Neuronal stem cell (in vitro differentiated cells): ENCODE measurements at regions not wholly inside any gene's neighbourhood (a gene's known extent, or its start where the extent isn't known, plus 50 kb on each side); places are given as distances from the start of the nearest gene placed in this dataset.

ENCODE experiments used
- DNase-seq: peaks from one replicate; pipeline ENCODE4 v3.0.0-alpha.2; 2013; ENCODE audit warnings: low spot score
- H2AFZ ChIP-seq: one replicate; pipeline ENCODE4 v1.6.1; 2013; ENCODE audit warnings: mild to moderate bottlenecking, low read length, inconsistent platforms
- H2AK5ac ChIP-seq: 2 replicates; pipeline ENCODE4 v1.6.1; 2013; ENCODE audit warnings: low read depth, mild to moderate bottlenecking, inconsistent platforms, low read length, moderate library complexity, mixed read lengths
- H2BK120ac ChIP-seq: 2 replicates; pipeline ENCODE4 v1.6.1; 2013; ENCODE audit warnings: low read depth, mild to moderate bottlenecking, inconsistent platforms, low read length, moderate library complexity, mixed read lengths
- H2BK12ac ChIP-seq: one replicate; pipeline ENCODE4 v1.6.1; 2013; ENCODE audit warnings: low read length, inconsistent platforms
- H2BK15ac ChIP-seq: 2 replicates; pipeline ENCODE4 v1.6.1; 2013; ENCODE audit warnings: mild to moderate bottlenecking, low read length, inconsistent platforms, mixed read lengths
- H2BK5ac ChIP-seq: one replicate; pipeline ENCODE4 v1.6.1; 2013; ENCODE audit warnings: inconsistent platforms, mild to moderate bottlenecking, low read length, moderate library complexity
- H3K14ac ChIP-seq: one replicate; pipeline ENCODE4 v1.6.1; 2013; ENCODE audit warnings: low read length, inconsistent platforms
- H3K18ac ChIP-seq: 2 replicates; pipeline ENCODE4 v1.6.1; 2013; ENCODE audit warnings: low read length, inconsistent platforms
- H3K23ac ChIP-seq: 2 replicates; pipeline ENCODE4 v1.6.1; 2013; ENCODE audit warnings: low read depth, mild to moderate bottlenecking, mixed read lengths, low read length, inconsistent platforms; ENCODE audit not compliant: poor library complexity
- H3K27ac ChIP-seq: replicated peaks from 3 replicates; pipeline ENCODE4 v1.5.1; 2013; ENCODE audit warnings: low read length, inconsistent platforms
- H3K27me3 ChIP-seq, 3 experiments: 2 replicates each; pipeline ENCODE4 v1.6.1; 2013; ENCODE audit warnings: low read length in 3 of 3, mild to moderate bottlenecking in 2 of 3, inconsistent platforms in 1 of 3, low read depth in 1 of 3, mixed read lengths in 1 of 3, moderate library complexity in 1 of 3; ENCODE audit not compliant: control insufficient read depth in 3 of 3, insufficient read depth in 3 of 3
- H3K36me3 ChIP-seq, 2 donors: replicated peaks in 1 of 2; 2 replicates each; pipeline ENCODE4 v1.6.1; 2013; ENCODE audit warnings: low read length in 2 of 2; ENCODE audit not compliant: control insufficient read depth in 2 of 2, insufficient read depth in 2 of 2
- H3K4ac ChIP-seq: 2 replicates; pipeline ENCODE4 v1.6.1; 2013; ENCODE audit warnings: inconsistent platforms, mild to moderate bottlenecking, low read length, moderate library complexity
- H3K4me1 ChIP-seq, 2 donors: 1 replicate in 1 of 2; 2 replicates in 1 of 2; pipeline ENCODE4 v1.6.1; 2013; ENCODE audit warnings: low read length in 2 of 2, low read depth in 1 of 2; ENCODE audit not compliant: control insufficient read depth in 2 of 2, insufficient read depth in 1 of 2
- H3K4me2 ChIP-seq: one replicate; pipeline ENCODE4 v1.6.1; 2013; ENCODE audit warnings: mild to moderate bottlenecking, low read length, inconsistent platforms; ENCODE audit not compliant: insufficient read depth, poor library complexity, severe bottlenecking
- H3K4me3 ChIP-seq, 2 donors: 2 replicates each; pipeline ENCODE4 v1.5.1; 2013; ENCODE audit warnings: low read length in 2 of 2, mild to moderate bottlenecking in 2 of 2, inconsistent platforms in 1 of 2, moderate library complexity in 1 of 2
- H3K79me1 ChIP-seq: one replicate; pipeline ENCODE4 v1.6.1; 2013; ENCODE audit warnings: low read depth, mild to moderate bottlenecking, inconsistent platforms, low read length, moderate library complexity
- H3K9ac ChIP-seq: one replicate; pipeline ENCODE4 v1.6.1; 2013; ENCODE audit warnings: mild to moderate bottlenecking, low read depth, low read length, inconsistent platforms; ENCODE audit not compliant: poor library complexity
- H3K9me3 ChIP-seq, 2 donors: replicated peaks in 1 of 2; 2 replicates each; pipeline versions ENCODE3 to v1.6.1; 2013; ENCODE audit warnings: low read length in 2 of 2, mild to moderate bottlenecking in 2 of 2, inconsistent platforms in 1 of 2, low read depth in 1 of 2, mixed read lengths in 1 of 2, moderate library complexity in 1 of 2; ENCODE audit not compliant: control insufficient read depth in 2 of 2, insufficient read depth in 1 of 2
- H4K8ac ChIP-seq: one replicate; pipeline ENCODE4 v1.6.1; 2013; ENCODE audit warnings: low read depth, mild to moderate bottlenecking, inconsistent platforms, low read length, moderate library complexity
- H4K91ac ChIP-seq: one replicate; pipeline ENCODE4 v1.6.1; 2013; ENCODE audit warnings: low read length, low read depth, mild to moderate bottlenecking, inconsistent platforms; ENCODE audit not compliant: poor library complexity
- WGBS, 2 donors: extraction: QIAGEN DNeasy Blood & Tissue Kit; methylation state at CpG; one replicate each; pipeline ENCODE4 v1.1.7; 2013; ENCODE audit warnings: missing lambda C conversion rate in 2 of 2, mixed read lengths in 1 of 2; ENCODE audit not compliant: insufficient read length in 2 of 2, insufficient replicate concordance in 1 of 2; ENCODE audit errors: extremely low coverage in 2 of 2; 5-methylcytosine and 5-hydroxymethylcytosine counted together

DNA sequence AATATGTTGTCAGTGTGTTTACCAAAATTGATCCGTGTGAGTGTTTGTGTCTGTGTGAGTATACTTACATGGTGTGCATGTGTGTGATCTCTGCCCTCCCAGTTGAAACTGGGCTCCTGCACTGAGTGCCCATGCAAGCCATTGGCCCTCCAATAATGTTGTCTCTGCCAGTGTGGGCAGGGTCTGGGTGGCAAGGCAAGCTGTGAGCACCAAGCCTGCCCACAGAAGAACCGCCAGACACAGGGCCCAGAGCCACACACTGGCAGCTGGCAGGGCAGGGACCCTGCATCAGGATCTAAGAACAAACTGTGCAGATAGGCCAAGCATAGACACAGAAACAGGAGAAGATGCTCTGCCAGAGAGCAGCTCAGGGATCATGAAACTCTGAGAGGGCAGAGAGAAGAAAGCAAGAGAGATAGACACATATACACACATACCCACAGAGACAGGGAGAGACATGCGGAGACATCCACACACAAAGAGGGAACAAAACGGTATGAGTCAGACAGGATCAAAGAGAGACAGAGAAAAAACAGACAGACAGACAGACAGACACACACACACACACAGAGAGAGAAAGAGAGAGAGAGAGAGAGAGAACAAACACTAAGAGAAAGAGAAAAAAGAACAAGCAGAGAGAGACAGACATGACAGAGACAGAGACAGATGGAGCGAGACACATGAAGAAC lies 555.0 kb downstream of the MID1IP1 start:
- Histone ChIP-seq H2BK120ac (no peak overlapping the region), H3K14ac (no peak overlapping the region), H3K23ac (no peak overlapping the region), H4K91ac (no peak overlapping the region), H3K27ac (no peak overlapping the region), H2BK12ac (no peak overlapping the region), H3K18ac (no peak overlapping the region), H3K27me3 (peaks cover 0 to 3% (median 0%) of the 10 kb centered on the region in 3 experiments), H4K8ac (no peak overlapping the region), H2AK5ac (no peak overlapping the region), H3K4ac (no peak overlapping the region), H3K36me3 (no peaks in the 10 kb centered on the region), H2AFZ (no peak overlapping the region), H3K9ac (no peak overlapping the region), H2BK15ac (no peak overlapping the region), H3K4me3 (no peak overlapping the region), H3K4me1 (no peaks in the 10 kb centered on the region), H3K4me2 (no peak overlapping the region), H3K9me3 (no peaks in the 10 kb centered on the region), H3K79me1 (no peaks in the 10 kb centered on the region), H2BK5ac (no peak overlapping the region)
- WGBS, 2 donors, result no CpG with 5 or more reads among the region's 5 CpGs
- no peak for DNase-seq

- no peak overlapping the region for H3K4me2 ChIP-seq
- no peak overlapping the region for H3K14ac ChIP-seq
- no peak overlapping the region for H2BK120ac ChIP-seq
- H3K4me3 ChIP-seq, result no peak overlapping the region
- no peaks in the 10 kb centered on the region for H3K36me3 ChIP-seq
- no peak for DNase-seq
- H2BK12ac ChIP-seq, result no peak overlapping the region
- no CpG with 5 or more reads among the region's 1 CpG for WGBS, 2 donors
- no peak overlapping the region for H3K23ac ChIP-seq
- no peak overlapping the region for H4K8ac ChIP-seq
- H3K4me1 ChIP-seq, result no peaks in the 10 kb centered on the region
- H2AFZ ChIP-seq, result no peak overlapping the region
- H3K18ac ChIP-seq, result no peak overlapping the region
- H2AK5ac ChIP-seq, result no peak overlapping the region
- H3K9ac ChIP-seq, result no peak overlapping the region
- peaks cover 0 to 7% (median 0%) of the 10 kb centered on the region in 3 experiments for H3K27me3 ChIP-seq
- H2BK15ac ChIP-seq, result no peak overlapping the region
- H3K4ac ChIP-seq, result no peak overlapping the region
- H3K79me1 ChIP-seq, result no peaks in the 10 kb centered on the region
- H3K27ac ChIP-seq, result no peak overlapping the region
- no peaks in the 10 kb centered on the region for H3K9me3 ChIP-seq
- no peak overlapping the region for H4K91ac ChIP-seq
- H2BK5ac ChIP-seq, result no peak overlapping the region
Measured at GRCh38 chrX:39360101-39360500, 558.8 kb downstream of the MID1IP1 start.

- no peak overlapping the region for H3K4me3 ChIP-seq
- no peak overlapping the region for H2BK15ac ChIP-seq
- no peak overlapping the region for H4K8ac ChIP-seq
- no peak overlapping the region for H3K27ac ChIP-seq
- H3K14ac ChIP-seq, result no peak overlapping the region
- no peaks in the 10 kb centered on the region for H3K36me3 ChIP-seq
- no peak overlapping the region for H3K18ac ChIP-seq
- no peak overlapping the region for H2BK120ac ChIP-seq
- no peaks in the 10 kb centered on the region for H3K79me1 ChIP-seq
- no peak overlapping the region for H2AK5ac ChIP-seq
- H3K4me2 ChIP-seq, result no peak overlapping the region
- no peaks in the 10 kb centered on the region for H3K9me3 ChIP-seq
- H2AFZ ChIP-seq, result no peak overlapping the region
- no peak overlapping the region for H3K9ac ChIP-seq
- no peak for DNase-seq
- no peaks in the 10 kb centered on the region for H3K4me1 ChIP-seq
- no peak overlapping the region for H2BK12ac ChIP-seq
- H2BK5ac ChIP-seq, result no peak overlapping the region
- H3K4ac ChIP-seq, result no peak overlapping the region
- no peak overlapping the region for H4K91ac ChIP-seq
- H3K23ac ChIP-seq, result no peak overlapping the region
- peaks cover 0 to 4% (median 0%) of the 10 kb centered on the region in 3 experiments for H3K27me3 ChIP-seq
Measured at GRCh38 chrX:39361736-39362135, 560.5 kb downstream of the MID1IP1 start.

- no peak for DNase-seq
- Histone ChIP-seq H2AFZ (no peak overlapping the region), H3K27ac (no peak overlapping the region), H3K14ac (no peak overlapping the region), H2BK120ac (no peak overlapping the region), H2AK5ac (no peak overlapping the region), H2BK12ac (no peak overlapping the region), H3K4ac (no peak overlapping the region), H4K8ac (no peak overlapping the region), H2BK5ac (no peak overlapping the region), H4K91ac (no peak overlapping the region), H3K9me3 (no peaks in the 10 kb centered on the region), H3K36me3 (no peaks in the 10 kb centered on the region), H2BK15ac (no peak overlapping the region), H3K9ac (no peak overlapping the region), H3K27me3 (peaks cover 0 to 9% (median 0%) of the 10 kb centered on the region in 3 experiments), H3K23ac (no peak overlapping the region), H3K4me3 (no peak overlapping the region), H3K4me1 (no peaks in the 10 kb centered on the region), H3K79me1 (no peaks in the 10 kb centered on the region), H3K4me2 (no peak overlapping the region), H3K18ac (no peak overlapping the region)
- no CpG with 5 or more reads among the region's 5 CpGs for WGBS, 2 donors
Measured at GRCh38 chrX:39367416-39367815, 566.2 kb downstream of the MID1IP1 start.
